Right lobe of liver (tissue), 4 donors: ENCODE measurements at regions not wholly inside any gene's neighbourhood (a gene's known extent, or its start where the extent isn't known, plus 50 kb on each side); places are given as distances from the start of the nearest gene placed in this dataset.

Experiments
- POLR2A ChIP-seq: fragments of 450-650 bp; IDR thresholded peaks from one replicate; pipeline ENCODE4 v1.6.1; 2017; ENCODE audit warnings: antibody characterized with exemption, mild to moderate bottlenecking
- TF ChIP-seq, protein P1 (sequence below), 4 donors: fragments of 200-600 bp in 3 of 4; fragments of 450-650 bp in 1 of 4; IDR thresholded peaks; one replicate each; pipeline versions ENCODE4 v1.5.1 to v1.8.0; 2016 to 2022; ENCODE audit warnings: antibody characterized with exemption in 4 of 4, mild to moderate bottlenecking in 2 of 4
- donor health status: DM: no; HTN: no; CAD: no.
- donor health status: DM: no; HTN: no; CAD: no.
- donor health status: DM: no; HTN: yes; CAD: no.

DNA sequence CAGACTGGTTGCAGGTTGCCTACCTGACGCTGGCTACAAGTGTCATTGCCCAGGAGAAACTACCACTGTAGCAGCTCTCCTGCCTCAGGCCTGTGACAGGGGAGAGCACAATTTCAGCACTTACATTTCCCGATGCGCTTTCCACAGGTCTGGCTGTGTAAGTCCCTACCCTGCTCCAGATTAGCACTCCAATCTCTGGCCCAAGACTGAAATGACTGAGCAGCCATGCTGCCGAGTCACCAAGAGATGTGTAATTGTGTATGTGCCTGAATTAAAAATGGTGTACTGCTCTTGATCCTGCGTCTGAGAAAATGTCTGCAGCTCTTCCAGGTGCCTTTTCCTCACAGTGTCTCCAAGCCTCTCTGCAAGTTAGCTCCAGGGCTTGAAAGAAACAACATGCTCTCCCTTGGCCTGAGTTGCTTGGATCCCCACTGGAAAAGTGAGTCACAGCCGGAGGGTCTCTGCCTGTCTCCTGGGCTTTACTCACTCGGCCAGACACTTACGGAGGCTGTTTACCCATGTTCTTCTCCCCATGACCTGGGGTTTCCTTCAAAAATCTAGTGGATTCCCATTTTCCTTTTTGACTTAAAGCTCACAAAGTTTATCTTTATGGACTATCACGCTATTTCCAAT lies 1001.7 kb upstream of the KCND2 start:
- TF ChIP-seq, protein P1, sequence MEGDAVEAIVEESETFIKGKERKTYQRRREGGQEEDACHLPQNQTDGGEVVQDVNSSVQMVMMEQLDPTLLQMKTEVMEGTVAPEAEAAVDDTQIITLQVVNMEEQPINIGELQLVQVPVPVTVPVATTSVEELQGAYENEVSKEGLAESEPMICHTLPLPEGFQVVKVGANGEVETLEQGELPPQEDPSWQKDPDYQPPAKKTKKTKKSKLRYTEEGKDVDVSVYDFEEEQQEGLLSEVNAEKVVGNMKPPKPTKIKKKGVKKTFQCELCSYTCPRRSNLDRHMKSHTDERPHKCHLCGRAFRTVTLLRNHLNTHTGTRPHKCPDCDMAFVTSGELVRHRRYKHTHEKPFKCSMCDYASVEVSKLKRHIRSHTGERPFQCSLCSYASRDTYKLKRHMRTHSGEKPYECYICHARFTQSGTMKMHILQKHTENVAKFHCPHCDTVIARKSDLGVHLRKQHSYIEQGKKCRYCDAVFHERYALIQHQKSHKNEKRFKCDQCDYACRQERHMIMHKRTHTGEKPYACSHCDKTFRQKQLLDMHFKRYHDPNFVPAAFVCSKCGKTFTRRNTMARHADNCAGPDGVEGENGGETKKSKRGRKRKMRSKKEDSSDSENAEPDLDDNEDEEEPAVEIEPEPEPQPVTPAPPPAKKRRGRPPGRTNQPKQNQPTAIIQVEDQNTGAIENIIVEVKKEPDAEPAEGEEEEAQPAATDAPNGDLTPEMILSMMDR (IDR thresholded peaks at IDR 0.05) = no peak
- no peak for TF ChIP-seq POLR2A
